ENCODE measurements at regions not wholly inside any gene's neighbourhood (a gene's known extent, or its start where the extent isn't known, plus 50 kb on each side); places are given as distances from the start of the nearest gene placed in this dataset.

GRCh38 chr16:60648290-60648689 is 1387.9 kb downstream of the CDH8 start:
- TF ChIP-seq CTCF (IDR thresholded peaks at IDR 0.05) (no peak), POLR2A (IDR thresholded peaks at IDR 0.05) (no peak)

Measured in uterus (tissue), 2 donors.